HPDE6-E6E7 (cell line): ENCODE measurements at regions not wholly inside any gene's neighbourhood (a gene's known extent, or its start where the extent isn't known, plus 50 kb on each side); places are given as distances from the start of the nearest gene placed in this dataset.
"Not testable (repeated sequence)": the region's sequence is repeated elsewhere in the genome, so short reads cannot be mapped to it uniquely, and the experiment has no call there.

Experiments used
- DNase-seq: peaks from one replicate; pipeline ENCODE4 v3.0.0; 2011; ENCODE audit warnings: missing footprints; ENCODE audit errors: extremely low spot score

DNA sequence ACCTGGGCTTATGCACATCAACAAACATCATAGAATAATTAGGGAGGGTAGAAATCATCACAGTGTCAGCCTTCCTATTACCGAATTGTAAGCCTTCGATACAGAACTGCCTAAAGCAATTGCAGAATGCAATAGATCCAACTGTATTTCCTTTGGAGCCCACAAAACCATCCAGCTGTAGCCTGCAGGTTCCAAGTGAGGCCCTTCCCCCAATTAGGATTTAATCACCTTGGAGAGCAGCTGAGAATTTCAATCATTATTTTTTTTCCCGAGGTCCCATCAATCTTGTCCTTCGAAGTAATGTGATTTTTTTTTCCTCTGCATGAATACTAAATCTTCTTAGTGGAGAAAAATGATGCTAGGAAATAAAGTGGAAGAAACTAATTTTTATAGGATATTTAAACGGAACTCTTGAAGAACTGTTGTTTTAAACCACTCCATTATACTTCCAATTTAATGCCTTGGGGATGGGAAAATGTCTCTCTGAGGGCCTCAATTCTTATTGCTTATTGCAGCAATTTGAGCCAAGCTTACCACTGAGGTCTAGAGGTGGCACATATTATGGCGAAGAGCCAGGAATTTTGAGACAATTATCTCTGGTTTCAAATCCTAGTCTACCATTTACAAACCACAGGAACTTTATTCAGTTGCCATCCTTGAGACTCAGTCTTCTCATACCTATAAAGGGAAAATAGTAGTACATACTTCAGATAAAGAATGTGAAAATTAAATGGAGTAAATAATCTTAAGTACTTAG, 953.4 kb upstream of the IGFBP7 start:
- no peak for DNase-seq

DNA sequence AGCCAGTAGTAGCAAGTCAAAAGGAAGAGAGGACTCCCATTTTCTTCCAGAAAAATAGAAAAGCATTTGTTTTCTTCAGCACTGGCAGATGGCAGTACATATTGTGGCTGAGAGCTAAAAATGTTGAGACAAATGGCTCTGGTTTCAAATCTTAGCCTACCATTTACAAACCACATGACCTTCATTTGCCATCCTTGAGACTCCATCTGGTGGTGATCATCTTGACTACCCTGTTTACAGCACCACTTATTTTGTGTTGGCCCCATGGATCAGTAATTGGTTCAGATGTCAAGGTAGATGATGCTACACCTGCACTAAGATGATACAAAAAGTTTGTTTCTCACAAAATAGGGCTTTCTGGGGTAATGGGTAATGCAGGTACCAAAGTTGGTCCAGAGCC, 951.8 kb upstream of the IGFBP7 start:
- DNase-seq, result no peak

DNA sequence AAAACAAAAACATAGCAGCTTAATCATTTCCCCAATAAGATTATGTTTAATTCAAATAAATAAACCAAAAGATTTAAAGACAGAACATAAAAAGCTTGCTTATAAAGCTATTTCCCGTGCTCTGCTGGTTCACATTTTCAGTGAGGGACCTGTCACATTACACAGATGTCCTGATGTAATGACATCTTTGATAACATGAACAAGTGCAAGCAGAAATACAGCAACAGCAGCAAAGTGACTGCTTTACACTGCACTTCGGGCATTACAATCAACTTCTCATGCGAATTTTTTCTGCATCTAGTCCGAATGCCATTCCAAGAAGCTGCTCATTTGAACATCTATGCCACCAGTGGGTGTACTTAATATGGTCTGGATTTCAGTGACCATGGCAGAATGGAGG, 940.3 kb upstream of the IGFBP7 start:
- no peak for DNase-seq

DNA sequence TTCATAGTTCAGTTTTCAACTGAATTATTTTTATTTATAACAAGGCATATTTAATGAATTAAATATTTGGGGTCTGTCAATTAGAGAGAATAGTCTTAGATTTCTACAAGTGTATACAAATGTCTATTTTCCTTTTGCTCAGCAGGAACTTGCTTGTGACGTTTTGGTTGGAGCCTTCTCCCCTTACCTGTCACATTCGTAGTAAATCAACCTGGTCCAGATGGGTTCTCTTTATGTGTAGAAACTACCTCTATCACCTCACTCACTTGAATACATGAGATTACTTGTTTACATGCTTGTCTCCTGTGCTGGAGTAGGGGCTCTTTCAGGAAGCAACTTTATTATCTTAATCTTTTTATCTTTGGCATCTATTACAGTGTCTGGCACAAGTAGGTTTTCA, 938.3 kb upstream of the IGFBP7 start:
- DNase-seq, result no peak

DNA sequence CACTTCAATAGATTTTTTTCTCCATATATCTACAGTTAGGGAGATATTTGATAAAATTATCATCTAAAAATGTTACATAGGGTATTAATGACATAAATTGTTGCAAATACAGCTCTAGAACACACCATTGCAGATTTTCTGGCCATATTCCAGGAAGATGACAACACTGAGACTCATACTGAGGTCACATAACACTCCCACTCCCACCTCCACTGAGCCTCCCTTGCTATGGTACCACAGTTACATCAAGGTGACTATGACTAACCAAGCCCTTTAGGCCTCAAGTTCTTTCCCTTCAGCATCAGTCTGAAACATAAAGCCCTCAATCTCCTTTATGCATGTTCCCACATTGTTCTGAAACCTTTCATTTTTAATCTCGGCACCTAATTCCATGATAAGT, 932.0 kb upstream of the IGFBP7 start:
- no peak for DNase-seq

DNA sequence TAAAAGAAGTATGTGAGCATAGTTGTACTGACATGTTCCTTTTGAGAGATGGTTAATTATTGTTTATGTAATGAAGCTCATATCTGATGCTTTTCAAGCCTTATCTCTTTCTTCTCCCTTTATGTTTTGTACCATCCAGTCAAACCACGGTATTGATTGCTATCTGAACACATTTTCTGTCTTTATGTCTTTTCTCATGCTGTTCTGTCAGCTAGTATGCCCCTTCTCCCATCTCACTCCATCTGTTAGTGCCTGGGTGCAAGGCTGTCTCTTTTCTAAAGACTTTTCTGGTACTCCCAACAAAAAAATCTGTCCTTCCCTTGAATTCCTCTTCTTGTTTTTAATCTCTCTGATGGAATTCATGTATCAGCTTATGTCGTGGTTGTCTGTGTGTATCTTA, 883.8 kb upstream of the IGFBP7 start:
- DNase-seq, result no peak

DNA sequence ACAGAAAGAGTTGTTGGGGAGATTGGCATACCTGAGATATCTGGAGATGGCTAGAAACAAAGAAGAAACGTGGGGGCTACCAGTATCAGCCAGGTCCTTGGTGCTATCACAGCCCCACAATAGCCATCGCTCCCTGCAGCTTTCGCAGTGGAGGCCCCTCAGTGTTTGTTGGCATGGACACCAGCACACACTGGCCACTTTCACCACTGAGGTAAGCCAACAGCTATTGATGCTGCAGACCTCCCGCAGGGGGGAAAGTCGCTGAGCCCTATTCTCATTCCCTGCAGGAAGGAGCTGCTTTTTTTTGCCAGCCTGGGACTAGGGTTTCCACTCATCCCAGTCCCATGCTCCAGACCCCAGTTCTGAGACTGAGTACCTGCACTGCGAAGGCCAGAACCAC, 879.2 kb upstream of the IGFBP7 start:
- DNase-seq, result no peak

DNA sequence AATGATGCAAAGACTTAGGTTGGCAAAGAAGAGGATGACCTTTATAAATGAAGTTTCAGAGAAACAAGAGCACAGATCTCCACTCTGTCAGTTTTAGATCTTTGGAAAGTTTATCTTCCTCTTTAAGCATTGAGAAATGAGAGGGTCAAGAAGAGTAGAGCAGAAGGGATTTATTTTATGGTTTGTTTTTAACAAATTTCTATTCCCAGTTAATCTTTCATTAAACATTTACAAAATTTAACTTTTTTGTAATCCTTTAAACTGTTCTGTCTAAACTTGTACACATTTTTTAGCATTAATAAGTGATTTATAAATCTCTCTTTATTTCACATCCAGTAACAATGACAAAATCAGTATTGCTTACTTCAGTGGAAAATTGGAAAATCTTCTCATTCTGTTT, 875.0 kb upstream of the IGFBP7 start:
- no peak for DNase-seq

DNA sequence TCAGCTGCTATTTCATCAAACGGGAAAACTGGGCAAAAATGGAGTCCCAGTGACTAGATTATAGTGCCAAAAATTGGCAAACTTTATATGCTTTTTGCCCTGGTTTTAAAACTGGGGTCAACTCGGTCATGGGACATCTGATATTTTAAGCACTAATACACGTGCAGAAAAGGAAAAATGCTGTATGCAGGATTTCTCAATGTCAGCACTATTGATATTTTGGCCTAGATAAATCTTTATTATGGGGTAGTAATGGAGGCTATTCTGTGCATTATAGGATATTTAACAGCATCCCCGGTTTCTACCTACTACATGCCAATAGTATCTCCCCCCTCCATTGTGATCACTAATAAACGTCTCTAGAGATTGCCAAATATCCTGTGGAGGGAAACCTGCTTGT, 870.9 kb upstream of the IGFBP7 start:
- DNase-seq, result no peak

DNA sequence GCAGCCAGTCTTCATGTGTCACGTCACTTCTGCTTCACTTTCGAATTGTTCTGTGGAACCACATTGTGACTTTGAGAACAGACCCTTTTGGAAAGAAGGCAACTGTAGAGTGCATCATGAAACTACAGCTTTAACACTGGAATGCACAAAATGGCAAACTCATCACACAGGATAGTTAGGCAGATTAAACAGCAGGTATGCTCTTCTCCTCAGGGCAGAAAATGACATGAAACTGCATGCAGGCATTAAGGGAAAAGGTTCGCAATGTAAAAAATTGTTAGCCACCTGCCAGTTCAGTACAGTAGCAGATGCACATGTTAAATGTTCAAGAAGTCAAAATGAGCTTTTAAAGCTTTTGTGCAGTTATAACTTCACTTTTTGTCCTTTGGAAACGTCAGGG, 864.6 kb upstream of the IGFBP7 start:
- no peak for DNase-seq

DNA sequence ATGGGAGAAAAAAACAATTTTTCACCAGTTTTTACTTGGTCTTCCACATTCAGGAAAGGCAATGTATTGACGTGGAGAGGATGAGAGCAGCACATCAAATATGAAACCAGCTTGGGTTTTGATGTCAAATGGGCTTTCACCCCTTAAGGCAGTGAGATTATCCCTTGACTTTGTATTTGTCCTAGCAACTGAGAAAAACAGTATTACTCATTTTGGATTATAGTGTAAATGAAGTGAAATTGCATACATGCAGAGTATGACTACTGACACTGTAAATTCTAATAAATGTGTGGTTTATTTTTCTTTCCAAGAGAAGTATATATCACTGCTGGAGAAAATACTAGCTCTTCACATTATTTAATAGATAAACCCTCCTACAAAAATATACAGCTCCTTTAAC, 863.6 kb upstream of the IGFBP7 start:
- no peak for DNase-seq

DNA sequence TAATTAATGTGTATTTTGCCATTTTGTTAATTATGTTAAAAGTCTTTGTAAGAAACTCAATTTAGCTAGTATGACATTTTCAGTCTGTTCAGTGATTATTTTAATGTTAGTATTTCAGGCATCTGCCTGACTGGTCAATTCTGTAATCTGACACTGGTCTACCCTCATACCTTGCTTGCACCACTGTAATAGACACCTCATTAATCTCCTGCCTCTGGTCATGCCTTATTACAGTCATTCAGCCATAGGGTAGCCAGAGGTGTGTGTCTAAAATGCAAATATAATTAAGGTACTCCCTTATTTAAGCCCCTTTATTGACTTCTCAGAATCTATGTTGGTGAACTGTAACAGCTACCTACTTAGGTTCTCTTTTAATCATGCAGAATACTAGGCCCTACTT, 861.1 kb upstream of the IGFBP7 start:
- DNase-seq, result no peak

DNA sequence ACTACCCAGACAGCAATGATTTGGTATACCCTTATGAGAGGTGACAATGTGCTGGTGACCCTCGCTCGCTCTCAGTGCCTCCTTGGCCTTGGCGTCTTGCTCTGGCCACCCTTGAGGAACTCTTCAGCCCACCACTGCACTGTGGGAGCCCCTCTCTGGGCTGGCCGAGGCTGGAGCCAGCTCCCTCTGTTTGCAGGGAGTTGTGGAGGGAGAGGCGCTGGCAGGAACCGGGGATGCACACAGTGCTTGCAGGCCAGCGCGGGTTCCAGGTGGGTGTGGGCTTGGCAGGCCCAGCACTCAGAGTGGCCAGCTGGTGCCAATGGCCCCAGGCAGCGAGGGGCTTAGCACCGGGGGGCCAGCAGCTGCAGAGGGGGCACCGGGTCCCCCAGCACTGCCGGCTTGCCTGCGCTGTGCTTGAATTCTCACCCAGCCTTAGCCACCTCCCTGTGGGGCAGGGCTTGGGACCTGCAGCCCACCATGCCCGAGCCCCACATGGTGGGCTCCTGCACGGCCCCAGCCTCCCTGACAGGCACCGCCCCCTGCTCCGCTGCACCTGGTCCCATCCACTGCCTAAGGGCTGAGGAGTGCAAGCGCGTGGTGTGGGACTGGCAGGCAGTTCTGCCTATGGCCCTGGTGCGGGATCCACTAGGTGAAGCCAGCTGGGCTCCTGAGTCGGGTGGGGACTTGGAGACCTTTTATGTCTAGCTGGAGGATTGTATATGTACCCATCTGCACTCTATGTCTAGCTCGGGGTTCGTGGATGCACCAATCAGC, 857.0 kb upstream of the IGFBP7 start:
- no peak for DNase-seq

DNA sequence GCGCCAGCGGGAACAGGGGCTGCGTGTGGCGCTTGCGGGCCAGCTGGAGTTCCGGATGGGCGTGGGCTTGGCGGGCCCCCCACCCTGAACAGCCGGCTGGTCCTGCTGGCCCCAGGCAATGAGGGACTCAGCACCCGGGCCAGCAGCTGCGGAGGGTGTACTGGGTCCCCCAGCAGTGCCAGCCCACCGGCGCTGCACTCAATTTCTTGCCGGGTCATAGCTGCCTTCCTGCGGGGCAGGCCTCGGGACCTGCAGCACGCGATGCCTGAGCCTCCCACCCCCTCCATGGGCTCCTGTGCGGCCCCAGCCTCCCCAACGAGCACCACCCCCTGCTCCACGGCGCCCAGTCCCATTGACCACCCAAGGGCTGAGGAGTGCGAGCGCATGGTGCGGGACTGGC, 855.2 kb upstream of the IGFBP7 start:
- DNase-seq, result not testable (repeated sequence)

DNA sequence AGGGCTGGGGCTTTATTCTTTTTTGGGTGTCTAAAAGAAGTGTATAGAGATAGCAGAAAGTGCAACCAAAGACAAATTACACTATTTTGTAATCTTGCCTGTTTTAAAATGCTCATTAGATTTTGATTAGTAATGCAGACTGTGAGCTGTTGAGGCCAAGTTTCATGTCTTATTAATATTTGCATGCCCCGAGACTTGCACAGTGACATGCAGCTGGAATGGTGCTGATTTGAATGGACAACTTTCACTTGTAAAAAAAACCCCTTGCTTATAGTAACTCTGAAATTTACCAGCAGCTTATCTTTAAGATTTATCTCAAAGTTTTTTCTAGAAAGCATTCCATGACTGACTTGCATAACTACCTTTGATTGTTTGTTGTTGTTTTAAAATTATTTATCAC, 835.1 kb upstream of the IGFBP7 start:
- no peak for DNase-seq

DNA sequence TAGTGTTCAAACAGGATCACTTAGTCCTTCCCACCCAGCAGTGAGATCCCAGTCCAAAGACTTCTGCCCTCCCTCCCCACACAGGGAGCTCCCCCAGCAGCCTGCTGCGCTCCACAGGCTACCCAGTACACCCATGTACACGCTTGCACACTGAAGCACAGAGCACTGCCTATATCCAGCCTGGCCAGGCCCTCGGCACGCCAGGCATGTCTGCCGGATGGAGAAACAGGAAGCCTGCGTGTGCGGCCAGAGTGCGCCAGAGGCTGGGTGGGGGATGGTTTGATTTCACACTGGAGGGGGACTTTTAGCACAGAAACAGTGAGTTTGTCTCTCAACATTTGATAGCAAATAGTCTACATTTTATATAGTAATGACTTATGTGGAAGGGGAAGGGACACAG, 833.5 kb upstream of the IGFBP7 start:
- no peak for DNase-seq

DNA sequence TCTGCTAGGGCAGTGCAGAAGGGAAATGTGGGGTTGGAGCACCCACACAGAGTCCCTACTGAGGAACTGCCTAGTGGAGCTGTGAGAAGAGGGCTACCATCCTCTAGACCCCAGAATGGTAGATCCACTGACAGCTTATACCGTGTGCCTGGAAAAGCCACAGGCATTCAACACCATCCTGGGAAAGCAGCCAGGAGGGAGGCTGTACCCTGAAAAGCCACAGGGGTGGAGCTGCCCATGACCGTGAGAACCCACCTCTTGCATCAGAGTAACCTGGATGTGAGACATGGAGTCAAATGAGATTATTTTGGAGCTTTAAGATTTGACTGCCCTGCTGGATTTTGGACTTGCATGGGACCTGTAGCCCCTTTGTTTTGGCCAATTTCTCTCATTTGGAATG, 827.1 kb upstream of the IGFBP7 start:
- DNase-seq, result not testable (repeated sequence)

DNA sequence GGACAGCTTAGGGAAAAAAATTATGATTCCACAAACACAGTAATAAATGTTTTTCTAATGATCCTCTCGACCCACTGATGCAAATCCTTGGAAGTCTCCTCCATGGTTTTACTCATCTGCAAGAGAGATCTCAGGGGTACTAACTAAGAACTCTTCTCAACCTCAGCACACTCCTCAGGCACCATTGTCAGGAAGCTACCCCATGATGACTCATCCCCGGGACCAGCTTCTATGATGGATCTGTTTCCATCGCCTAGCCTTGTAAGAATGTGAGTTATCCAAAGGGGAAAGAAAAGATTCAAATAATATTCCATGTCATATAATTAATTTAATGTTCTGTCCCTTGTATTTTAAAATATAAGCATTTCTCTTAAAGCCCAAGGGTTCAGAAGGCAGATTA, 816.1 kb upstream of the IGFBP7 start:
- DNase-seq, result no peak

DNA sequence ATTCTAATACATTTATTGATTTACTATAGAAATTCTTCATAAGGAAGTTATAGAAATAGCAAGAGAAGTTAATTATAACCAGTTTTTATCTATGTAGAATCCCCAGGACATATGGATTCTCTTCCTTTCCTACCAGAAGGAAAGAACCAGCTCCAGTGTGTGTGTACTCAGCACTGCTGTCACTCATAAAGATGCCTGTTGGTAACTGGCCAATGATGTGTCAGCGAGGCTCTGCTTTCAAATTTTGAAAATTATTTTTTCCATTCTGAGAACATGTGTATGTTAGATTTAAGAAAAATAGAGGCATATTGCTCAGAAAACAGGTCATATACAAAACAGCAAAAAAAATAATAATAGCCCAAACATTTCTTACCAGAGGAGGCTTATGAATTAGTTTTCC, 814.8 kb upstream of the IGFBP7 start:
- no peak for DNase-seq

DNA sequence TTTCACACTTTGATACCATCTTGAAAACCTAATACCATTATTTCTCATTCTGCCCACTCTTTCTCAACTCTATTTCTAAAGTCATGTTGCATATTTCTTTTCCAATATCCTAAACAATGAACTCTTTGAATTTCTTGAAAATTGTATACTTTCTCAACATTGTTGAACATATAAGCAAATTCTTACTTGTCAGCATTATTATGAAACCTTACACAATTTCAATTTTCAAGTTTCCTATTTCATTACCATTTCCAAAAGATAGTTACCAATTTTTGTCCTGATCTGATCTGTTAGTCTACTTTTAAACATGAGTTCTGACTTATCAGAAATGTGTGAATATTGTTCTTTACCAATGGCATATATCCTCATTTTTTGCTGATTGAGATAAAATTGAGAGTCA, 806.3 kb upstream of the IGFBP7 start:
- DNase-seq, result no peak

DNA sequence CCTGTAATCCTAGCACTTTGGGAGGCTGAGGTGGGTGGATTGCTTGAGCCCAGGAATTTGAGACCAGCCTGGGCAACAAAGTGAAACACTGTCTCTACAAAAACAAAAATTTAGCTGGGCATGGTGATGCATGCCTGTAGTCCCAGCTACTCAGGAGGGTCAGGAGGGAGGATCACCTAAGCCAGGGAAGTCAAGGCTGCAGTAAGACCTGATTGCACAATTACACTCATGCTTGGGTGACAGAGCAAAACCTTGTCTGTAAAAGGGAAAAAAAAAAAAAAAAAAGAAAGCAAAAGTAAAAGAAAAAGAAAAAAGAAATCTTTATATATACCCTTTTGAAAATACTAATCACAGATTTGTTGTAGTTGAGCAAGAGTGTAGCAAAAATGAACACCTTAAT, 801.0 kb upstream of the IGFBP7 start:
- no peak for DNase-seq

DNA sequence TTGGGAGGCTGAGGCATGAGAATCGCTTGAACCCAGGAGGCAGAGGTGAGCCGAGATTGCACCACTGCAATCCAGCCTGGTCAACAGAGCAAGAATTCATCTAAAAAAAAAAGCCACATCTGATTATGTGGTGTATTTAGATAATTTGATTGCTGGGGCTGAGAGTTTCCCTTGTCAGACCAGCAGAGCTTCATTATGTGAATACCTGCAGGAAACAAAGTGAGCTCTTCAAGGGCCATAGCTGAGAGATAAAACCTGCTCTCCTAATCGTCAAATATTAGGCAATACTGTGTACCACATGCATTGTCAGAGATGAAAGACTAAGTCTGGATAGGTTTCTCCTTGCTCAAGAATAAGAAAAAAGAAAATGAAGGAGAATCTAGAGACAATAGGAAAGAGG, 800.0 kb upstream of the IGFBP7 start:
- no peak for DNase-seq

DNA sequence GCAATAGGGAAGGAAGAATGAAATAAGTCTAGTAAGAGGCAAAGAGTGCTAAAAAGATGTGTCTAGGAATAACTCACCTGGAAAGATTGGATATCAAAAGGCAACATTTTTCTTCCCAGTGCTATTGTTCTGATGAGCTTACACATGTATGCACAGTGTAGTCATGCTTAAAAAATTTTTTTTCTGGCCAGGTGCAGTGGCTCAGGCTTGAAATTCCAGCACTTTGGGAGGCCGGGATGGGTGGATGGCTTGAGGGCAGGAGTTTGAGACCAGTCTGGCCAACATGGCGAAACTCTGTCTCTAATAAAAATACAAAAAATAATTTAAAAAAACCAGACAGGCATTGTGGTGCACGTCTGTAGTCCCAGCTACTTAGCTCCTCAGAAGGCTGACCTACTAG, 795.8 kb upstream of the IGFBP7 start:
- peak; percentile 1 for DNase-seq

DNA sequence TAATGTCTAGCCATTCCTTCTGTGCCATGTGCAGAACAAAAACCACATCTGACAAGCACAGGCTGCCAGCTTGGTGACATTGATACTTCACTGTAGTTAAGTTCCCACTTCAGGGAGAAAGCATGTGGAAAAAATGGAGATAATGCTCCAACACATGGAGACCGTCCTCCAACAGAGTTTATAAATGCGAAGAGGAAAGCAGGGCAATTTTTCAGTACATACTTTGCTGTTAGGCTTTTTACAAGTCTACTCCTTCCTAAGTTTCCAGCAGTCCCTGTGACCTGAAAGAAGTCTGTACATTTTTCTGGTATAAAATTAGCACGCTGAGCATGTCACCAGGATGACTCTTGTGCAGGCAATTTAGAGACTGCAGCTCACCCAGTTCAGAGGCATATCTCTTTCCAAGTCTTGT, 766.9 kb upstream of the IGFBP7 start:
- DNase-seq, result no peak
